HG03280 (cell line): ENCODE measurements at regions not wholly inside any gene's neighbourhood (a gene's known extent, or its start where the extent isn't known, plus 50 kb on each side); places are given as distances from the start of the nearest gene placed in this dataset.

Experiments used
- ATAC-seq: cut with Tn5 transposase; IDR thresholded peaks from one replicate; pipeline ENCODE4 v1.9.1; 2021; ENCODE audit warnings: mild to moderate bottlenecking, moderate library complexity; ENCODE audit not compliant: unreplicated experiment

- ATAC-seq, result no peak
Observed at GRCh38 chr12:46131732-46132469, 136.9 kb downstream of the SLC38A1 start.

- no peak for ATAC-seq
Observed at GRCh38 chr12:46127656-46128055, 137.3 kb upstream of the SCAF11 start.

GRCh38 chr12:46126050-46126727 lies 135.8 kb upstream of the SCAF11 start:
- ATAC-seq, result no peak

- ATAC-seq, result peak; percentile 81
Observed at GRCh38 chr12:46124848-46125619, 134.7 kb upstream of the SCAF11 start.

GRCh38 chr12:46124132-46124847 lies 133.9 kb upstream of the SCAF11 start:
- no peak for ATAC-seq

- ATAC-seq, result no peak
Observed at GRCh38 chr12:46112364-46112763, 122.0 kb upstream of the SCAF11 start.

GRCh38 chr12:46111715-46112114 lies 121.3 kb upstream of the SCAF11 start:
- ATAC-seq, result no peak

- ATAC-seq, result peak; percentile 54
Observed at GRCh38 chr12:46110928-46111699, 120.7 kb upstream of the SCAF11 start.

- ATAC-seq, result no peak
Observed at GRCh38 chr12:46110223-46110611, 119.8 kb upstream of the SCAF11 start.

GRCh38 chr12:46109343-46110222 lies 119.2 kb upstream of the SCAF11 start:
- no peak for ATAC-seq

- ATAC-seq, result peak; percentile 68
Observed at GRCh38 chr12:46108721-46109120, 118.3 kb upstream of the SCAF11 start.

GRCh38 chr12:46107591-46107990 lies 117.2 kb upstream of the SCAF11 start:
- ATAC-seq, result no peak

GRCh38 chr12:46105735-46106134 lies 115.4 kb upstream of the SCAF11 start:
- no peak for ATAC-seq

GRCh38 chr12:46103559-46104383 lies 113.4 kb upstream of the SCAF11 start:
- no peak for ATAC-seq

GRCh38 chr12:46101485-46101869 lies 111.1 kb upstream of the SCAF11 start:
- no peak for ATAC-seq

- no peak for ATAC-seq
Observed at GRCh38 chr12:46100551-46101484, 110.4 kb upstream of the SCAF11 start.

GRCh38 chr12:46089414-46090162 lies 99.2 kb upstream of the SCAF11 start:
- no peak for ATAC-seq
